ENCODE measurements at regions not wholly inside any gene's neighbourhood (a gene's known extent, or its start where the extent isn't known, plus 50 kb on each side); places are given as distances from the start of the nearest gene placed in this dataset.
"Not testable (repeated sequence)": the region's sequence is repeated elsewhere in the genome, so short reads cannot be mapped to it uniquely, and the experiment has no call there.

DNA sequence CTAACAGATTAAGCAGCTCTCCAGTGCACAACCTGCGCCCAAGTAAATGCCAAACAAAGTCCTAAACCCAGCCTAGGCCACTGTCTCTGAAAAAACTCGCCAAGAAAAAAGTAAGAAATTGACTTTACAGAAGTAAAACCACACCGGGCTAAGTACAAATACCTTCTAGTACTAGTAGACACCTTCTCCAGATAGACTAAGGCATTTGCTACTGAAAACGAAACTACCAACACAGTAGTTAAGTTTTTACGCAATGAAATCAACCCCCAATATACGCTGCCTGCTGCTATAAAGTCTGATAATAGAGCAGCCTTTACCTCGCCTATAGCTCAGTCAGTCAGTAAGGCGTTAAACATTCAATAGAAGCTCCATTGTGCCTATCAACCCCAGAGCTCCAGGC is 132.2 kb upstream of the ROPN1B start:
- H3K36me3 ChIP-seq (ENCODE audit: insufficient read depth in 1 of 2, low read depth in 1 of 2); H3K4me1 ChIP-seq; H3K27ac ChIP-seq; DNase-seq; H3K9me3 ChIP-seq; ATAC-seq; H3K27me3 ChIP-seq (ENCODE audit: insufficient read depth in 3 of 3, low read length in 2 of 3); intact Hi-C loops (cut with DNase I); H3K4me3 ChIP-seq: not testable (repeated sequence)
- WGBS, 3 donors, result 90 to 93% (median 92%) methylated on average over 7 to 8 of the region's 8 CpGs

DNA sequence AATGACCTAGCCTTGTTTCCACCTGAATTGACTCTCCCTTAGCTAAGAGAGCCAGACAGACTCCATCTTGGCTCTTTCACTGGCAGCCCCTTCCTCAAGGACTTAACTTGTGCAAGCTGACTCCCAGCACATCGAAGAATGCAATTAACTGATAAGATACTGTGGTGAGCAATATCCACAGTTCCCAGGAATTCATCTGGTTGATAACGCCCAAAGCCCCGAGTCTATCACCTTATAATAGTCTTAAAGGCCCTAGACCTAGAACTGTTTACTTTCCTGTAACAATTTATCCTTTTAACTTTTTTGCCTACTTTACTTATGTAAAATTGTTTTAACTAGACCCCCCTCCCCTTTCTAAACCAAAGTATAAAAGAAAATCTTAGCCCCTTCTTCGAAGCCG is 130.1 kb upstream of the ROPN1B start:
- H3K4me3 ChIP-seq; H3K36me3 ChIP-seq (ENCODE audit: insufficient read depth in 1 of 2, low read depth in 1 of 2); DNase-seq; ATAC-seq; H3K9me3 ChIP-seq; H3K27ac ChIP-seq; intact Hi-C loops (cut with DNase I); H3K27me3 ChIP-seq (ENCODE audit: insufficient read depth in 3 of 3, low read length in 2 of 3); H3K4me1 ChIP-seq: not testable (repeated sequence)
- WGBS, 3 donors, result 92 to 93% (median 92%) methylated on average over 5 of the region's 5 CpGs

DNA sequence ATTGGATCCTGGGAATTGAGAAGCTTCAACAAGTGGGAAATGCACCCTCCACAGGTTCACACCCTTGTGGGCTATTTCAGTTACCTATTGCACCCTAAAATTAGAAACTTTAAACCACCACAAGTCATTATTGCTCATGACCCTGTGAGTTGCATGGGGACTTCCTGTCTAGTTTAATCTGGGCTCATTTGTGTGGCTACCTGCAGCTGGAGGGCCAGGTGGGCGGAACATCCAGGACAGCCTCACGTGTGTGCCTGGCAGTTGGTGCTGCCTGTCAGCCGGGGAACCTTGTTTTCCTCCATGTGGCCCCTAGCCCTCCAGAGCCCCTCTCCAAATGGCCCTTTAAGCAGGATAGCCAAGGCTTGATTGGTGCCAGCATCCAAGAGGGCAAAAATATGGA is 128.5 kb upstream of the ROPN1B start:
- H3K4me3 ChIP-seq; H3K9me3 ChIP-seq; H3K36me3 ChIP-seq (ENCODE audit: insufficient read depth in 1 of 2, low read depth in 1 of 2); H3K27ac ChIP-seq; ATAC-seq; H3K27me3 ChIP-seq (ENCODE audit: insufficient read depth in 3 of 3, low read length in 2 of 3); DNase-seq; H3K4me1 ChIP-seq; intact Hi-C loops (cut with DNase I): not testable (repeated sequence)
- WGBS, 3 donors, result 88 to 97% (median 91%) methylated on average over 3 of the region's 3 CpGs

- H3K4me1 ChIP-seq; ATAC-seq; H3K9me3 ChIP-seq; H3K4me3 ChIP-seq; H3K27me3 ChIP-seq (ENCODE audit: insufficient read depth in 3 of 3, low read length in 2 of 3); H3K36me3 ChIP-seq (ENCODE audit: insufficient read depth in 1 of 2, low read depth in 1 of 2); intact Hi-C loops (cut with DNase I); H3K27ac ChIP-seq; DNase-seq: not testable (repeated sequence)
- 29 to 41% (median 33%) methylated on average over 15 of the region's 15 CpGs for WGBS, 3 donors
These were observed 121.0 kb upstream of the ROPN1B start for GRCh38 chr3:125847966-125848365.

GRCh38 chr3:125855006-125855405 is 114.0 kb upstream of the ROPN1B start:
- H3K9me3 ChIP-seq; intact Hi-C loops (cut with DNase I); ATAC-seq; H3K4me1 ChIP-seq; H3K4me3 ChIP-seq; H3K36me3 ChIP-seq (ENCODE audit: insufficient read depth in 1 of 2, low read depth in 1 of 2); H3K27ac ChIP-seq; DNase-seq; H3K27me3 ChIP-seq (ENCODE audit: insufficient read depth in 3 of 3, low read length in 2 of 3): not testable (repeated sequence)
- WGBS, 3 donors, result 38 to 74% (median 60%) methylated on average over 1 of the region's 2 CpGs

- H3K27me3 ChIP-seq (ENCODE audit: insufficient read depth in 3 of 3, low read length in 2 of 3); H3K36me3 ChIP-seq (ENCODE audit: insufficient read depth in 1 of 2, low read depth in 1 of 2); DNase-seq; H3K9me3 ChIP-seq; H3K4me3 ChIP-seq; intact Hi-C loops (cut with DNase I); ATAC-seq; H3K27ac ChIP-seq; H3K4me1 ChIP-seq: not testable (repeated sequence)
- 92 to 98% (median 94%) methylated on average over 3 of the region's 3 CpGs for WGBS, 3 donors
These were observed 108.4 kb upstream of the ROPN1B start for GRCh38 chr3:125860547-125860946.

- H3K4me1 ChIP-seq; H3K27me3 ChIP-seq (ENCODE audit: insufficient read depth in 3 of 3, low read length in 2 of 3); H3K27ac ChIP-seq; intact Hi-C loops (cut with DNase I); H3K4me3 ChIP-seq; DNase-seq; H3K9me3 ChIP-seq; ATAC-seq; H3K36me3 ChIP-seq (ENCODE audit: insufficient read depth in 1 of 2, low read depth in 1 of 2): not testable (repeated sequence)
- WGBS, 3 donors, result 70 to 73% (median 72%) methylated on average over 5 of the region's 5 CpGs
These were observed 106.1 kb upstream of the ROPN1B start for GRCh38 chr3:125862841-125863254.

DNA sequence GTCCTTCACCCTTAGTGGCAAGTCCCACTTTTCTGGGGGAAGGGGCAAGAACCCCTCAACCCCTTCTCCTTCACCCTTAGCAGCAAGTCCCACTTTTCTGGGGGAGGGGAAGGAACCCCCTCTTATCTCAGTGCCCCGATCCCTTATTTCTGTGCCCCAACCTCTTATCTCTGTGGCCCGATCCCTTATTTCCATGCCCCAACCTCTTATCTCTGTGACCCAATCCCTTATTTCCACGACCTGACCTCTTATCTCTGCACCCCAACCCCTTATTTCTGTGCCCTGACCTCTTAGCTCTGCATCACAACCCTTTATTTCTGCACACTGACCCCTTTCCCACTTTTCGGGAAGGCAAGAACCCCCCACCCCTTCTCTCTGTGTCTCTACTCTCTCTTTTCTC is 104.4 kb upstream of the ROPN1B start:
- DNase-seq; intact Hi-C loops (cut with DNase I); H3K4me3 ChIP-seq; ATAC-seq; H3K27me3 ChIP-seq (ENCODE audit: insufficient read depth in 3 of 3, low read length in 2 of 3); H3K27ac ChIP-seq; H3K36me3 ChIP-seq (ENCODE audit: insufficient read depth in 1 of 2, low read depth in 1 of 2); H3K4me1 ChIP-seq; H3K9me3 ChIP-seq: not testable (repeated sequence)
- 90 to 97% (median 90%) methylated on average over 4 of the region's 4 CpGs for WGBS, 3 donors

DNA sequence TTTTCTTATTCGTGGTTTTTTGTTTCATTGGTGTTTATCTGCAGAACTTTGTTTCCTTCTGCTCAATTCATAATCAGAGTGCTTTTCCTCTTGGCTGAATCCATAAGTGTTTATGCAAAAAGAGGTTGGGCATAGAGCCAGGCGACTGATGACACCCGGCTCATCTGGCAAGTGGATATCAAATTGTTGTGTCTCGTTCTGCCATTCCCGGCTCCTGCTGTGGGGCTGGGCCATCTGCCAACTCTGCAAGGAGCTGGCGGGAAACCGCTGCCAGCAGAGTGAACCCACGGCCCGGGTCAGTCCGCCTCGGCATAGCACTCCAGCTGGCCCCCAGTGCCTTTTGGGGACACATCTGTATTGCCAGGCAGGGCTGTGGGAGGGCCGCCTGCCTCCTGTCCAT is 83.0 kb upstream of the ROPN1B start:
- intact Hi-C loops (cut with DNase I); H3K27ac ChIP-seq; ATAC-seq; H3K4me3 ChIP-seq; H3K4me1 ChIP-seq; H3K27me3 ChIP-seq (ENCODE audit: insufficient read depth in 3 of 3, low read length in 2 of 3); H3K36me3 ChIP-seq (ENCODE audit: insufficient read depth in 1 of 2, low read depth in 1 of 2); H3K9me3 ChIP-seq: not testable (repeated sequence)
- WGBS, 3 donors, result 2 to 14% (median 11%) methylated on average over 11 to 12 of the region's 12 CpGs
- DNase-seq, result peak; percentile 65 to 73

GRCh38 chr3:125899181-125899580 is 69.8 kb upstream of the ROPN1B start:
- ATAC-seq; H3K36me3 ChIP-seq (ENCODE audit: insufficient read depth in 1 of 2, low read depth in 1 of 2); H3K9me3 ChIP-seq; H3K4me3 ChIP-seq; DNase-seq; H3K27me3 ChIP-seq (ENCODE audit: insufficient read depth in 3 of 3, low read length in 2 of 3); H3K27ac ChIP-seq; H3K4me1 ChIP-seq; intact Hi-C loops (cut with DNase I): not testable (repeated sequence)
- WGBS, 3 donors, result 89 to 91% (median 89%) methylated on average over 6 of the region's 6 CpGs

- H3K27me3 ChIP-seq (ENCODE audit: insufficient read depth in 3 of 3, low read length in 2 of 3); ATAC-seq; DNase-seq; H3K9me3 ChIP-seq; H3K27ac ChIP-seq; H3K4me1 ChIP-seq; H3K36me3 ChIP-seq (ENCODE audit: insufficient read depth in 1 of 2, low read depth in 1 of 2); H3K4me3 ChIP-seq; intact Hi-C loops (cut with DNase I): not testable (repeated sequence)
- WGBS, 3 donors, result 89 to 95% (median 95%) methylated on average over 10 of the region's 10 CpGs
These were observed 67.5 kb upstream of the ROPN1B start for GRCh38 chr3:125901473-125901872.

GRCh38 chr3:125903780-125904455 is 65.1 kb upstream of the ROPN1B start:
- DNase-seq; H3K27me3 ChIP-seq (ENCODE audit: insufficient read depth in 3 of 3, low read length in 2 of 3); H3K4me1 ChIP-seq; H3K36me3 ChIP-seq (ENCODE audit: insufficient read depth in 1 of 2, low read depth in 1 of 2); H3K9me3 ChIP-seq; intact Hi-C loops (cut with DNase I); ATAC-seq; H3K4me3 ChIP-seq; H3K27ac ChIP-seq: not testable (repeated sequence)
- WGBS, 3 donors, result 93 to 97% (median 96%) methylated on average over 26 to 29 of the region's 29 CpGs
